ENCODE measurements at regions not wholly inside any gene's neighbourhood (a gene's known extent, or its start where the extent isn't known, plus 50 kb on each side); places are given as distances from the start of the nearest gene placed in this dataset.

- no peaks in the 10 kb centered on the region for H3K27me3 ChIP-seq (ENCODE audit: insufficient read depth, low read depth, low read length)
- TF ChIP-seq RAD21 (conservative IDR thresholded peaks at IDR 0.05) (no peak), SMC3 (conservative IDR thresholded peaks at IDR 0.05; ENCODE audit: poor library complexity) (no peak), POLR2AphosphoS5 (IDR thresholded peaks at IDR 0.05) (no peak), TAF1 (IDR thresholded peaks at IDR 0.05; ENCODE audit: low read depth) (no peak), EP300 (conservative IDR thresholded peaks at IDR 0.05; ENCODE audit: poor library complexity, severe bottlenecking) (no peak), MXI1 (conservative IDR thresholded peaks at IDR 0.05; ENCODE audit: poor library complexity, severe bottlenecking) (no peak), EZH2 (IDR thresholded peaks at IDR 0.05; ENCODE audit: borderline replicate concordance, insufficient read depth, low read length, poor library complexity, severe bottlenecking) (no peak)
- TF ChIP-seq, protein P1, sequence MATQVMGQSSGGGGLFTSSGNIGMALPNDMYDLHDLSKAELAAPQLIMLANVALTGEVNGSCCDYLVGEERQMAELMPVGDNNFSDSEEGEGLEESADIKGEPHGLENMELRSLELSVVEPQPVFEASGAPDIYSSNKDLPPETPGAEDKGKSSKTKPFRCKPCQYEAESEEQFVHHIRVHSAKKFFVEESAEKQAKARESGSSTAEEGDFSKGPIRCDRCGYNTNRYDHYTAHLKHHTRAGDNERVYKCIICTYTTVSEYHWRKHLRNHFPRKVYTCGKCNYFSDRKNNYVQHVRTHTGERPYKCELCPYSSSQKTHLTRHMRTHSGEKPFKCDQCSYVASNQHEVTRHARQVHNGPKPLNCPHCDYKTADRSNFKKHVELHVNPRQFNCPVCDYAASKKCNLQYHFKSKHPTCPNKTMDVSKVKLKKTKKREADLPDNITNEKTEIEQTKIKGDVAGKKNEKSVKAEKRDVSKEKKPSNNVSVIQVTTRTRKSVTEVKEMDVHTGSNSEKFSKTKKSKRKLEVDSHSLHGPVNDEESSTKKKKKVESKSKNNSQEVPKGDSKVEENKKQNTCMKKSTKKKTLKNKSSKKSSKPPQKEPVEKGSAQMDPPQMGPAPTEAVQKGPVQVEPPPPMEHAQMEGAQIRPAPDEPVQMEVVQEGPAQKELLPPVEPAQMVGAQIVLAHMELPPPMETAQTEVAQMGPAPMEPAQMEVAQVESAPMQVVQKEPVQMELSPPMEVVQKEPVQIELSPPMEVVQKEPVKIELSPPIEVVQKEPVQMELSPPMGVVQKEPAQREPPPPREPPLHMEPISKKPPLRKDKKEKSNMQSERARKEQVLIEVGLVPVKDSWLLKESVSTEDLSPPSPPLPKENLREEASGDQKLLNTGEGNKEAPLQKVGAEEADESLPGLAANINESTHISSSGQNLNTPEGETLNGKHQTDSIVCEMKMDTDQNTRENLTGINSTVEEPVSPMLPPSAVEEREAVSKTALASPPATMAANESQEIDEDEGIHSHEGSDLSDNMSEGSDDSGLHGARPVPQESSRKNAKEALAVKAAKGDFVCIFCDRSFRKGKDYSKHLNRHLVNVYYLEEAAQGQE (IDR thresholded peaks at IDR 0.05; ENCODE audit: borderline replicate concordance) = no peak
- TF ChIP-seq, protein P2, sequence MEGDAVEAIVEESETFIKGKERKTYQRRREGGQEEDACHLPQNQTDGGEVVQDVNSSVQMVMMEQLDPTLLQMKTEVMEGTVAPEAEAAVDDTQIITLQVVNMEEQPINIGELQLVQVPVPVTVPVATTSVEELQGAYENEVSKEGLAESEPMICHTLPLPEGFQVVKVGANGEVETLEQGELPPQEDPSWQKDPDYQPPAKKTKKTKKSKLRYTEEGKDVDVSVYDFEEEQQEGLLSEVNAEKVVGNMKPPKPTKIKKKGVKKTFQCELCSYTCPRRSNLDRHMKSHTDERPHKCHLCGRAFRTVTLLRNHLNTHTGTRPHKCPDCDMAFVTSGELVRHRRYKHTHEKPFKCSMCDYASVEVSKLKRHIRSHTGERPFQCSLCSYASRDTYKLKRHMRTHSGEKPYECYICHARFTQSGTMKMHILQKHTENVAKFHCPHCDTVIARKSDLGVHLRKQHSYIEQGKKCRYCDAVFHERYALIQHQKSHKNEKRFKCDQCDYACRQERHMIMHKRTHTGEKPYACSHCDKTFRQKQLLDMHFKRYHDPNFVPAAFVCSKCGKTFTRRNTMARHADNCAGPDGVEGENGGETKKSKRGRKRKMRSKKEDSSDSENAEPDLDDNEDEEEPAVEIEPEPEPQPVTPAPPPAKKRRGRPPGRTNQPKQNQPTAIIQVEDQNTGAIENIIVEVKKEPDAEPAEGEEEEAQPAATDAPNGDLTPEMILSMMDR (IDR thresholded peaks at IDR 0.05; ENCODE audit: poor library complexity, severe bottlenecking) = no peak
- no peak overlapping the region for H3K4me2 ChIP-seq (ENCODE audit: low read length)
These were observed 284.3 kb upstream of the FERMT1 start for GRCh38 chr20:6407163-6407562.

GRCh38 chr20:6401893-6402557 is 279.2 kb upstream of the FERMT1 start:
- no peaks in the 10 kb centered on the region for H4K20me1 ChIP-seq (ENCODE audit: insufficient read depth)
- H3K9me3 ChIP-seq (ENCODE audit: low read length) = no peaks in the 10 kb centered on the region
- H2AFZ ChIP-seq (ENCODE audit: low read depth, low read length) = no peak overlapping the region
- no peak overlapping the region for H3K27ac ChIP-seq (ENCODE audit: low read length)
- H3K4me2 ChIP-seq (ENCODE audit: low read length) = no peak overlapping the region
- no peaks in the 10 kb centered on the region for H3K27me3 ChIP-seq (ENCODE audit: insufficient read depth, low read depth, low read length)
- no peaks in the 10 kb centered on the region for H3K9me2 ChIP-seq (ENCODE audit: insufficient read depth, low read length)
- no peak overlapping the region for H3K4me3 ChIP-seq (ENCODE audit: low read length)
- TF ChIP-seq EZH2 (IDR thresholded peaks at IDR 0.05; ENCODE audit: borderline replicate concordance, insufficient read depth, low read length, poor library complexity, severe bottlenecking) (no peak), TAF1 (IDR thresholded peaks at IDR 0.05; ENCODE audit: low read depth) (no peak), POLR2AphosphoS5 (IDR thresholded peaks at IDR 0.05) (no peak), MXI1 (conservative IDR thresholded peaks at IDR 0.05; ENCODE audit: poor library complexity, severe bottlenecking) (no peak), RAD21 (conservative IDR thresholded peaks at IDR 0.05) (no peak), SMC3 (conservative IDR thresholded peaks at IDR 0.05; ENCODE audit: poor library complexity) (no peak)
- no peaks in the 10 kb centered on the region for H3K36me3 ChIP-seq (ENCODE audit: insufficient read depth, low read length)
- H3K9ac ChIP-seq (ENCODE audit: low read length) = no peak overlapping the region
- H3F3A ChIP-seq (ENCODE audit: insufficient read depth, low read length, poor library complexity, severe bottlenecking) = no peaks in the 10 kb centered on the region
- no peaks in the 10 kb centered on the region for H3K79me2 ChIP-seq (replicated peaks; ENCODE audit: insufficient read depth, low read length)

More at GRCh38 chr20:6407163-6407562, 284.3 kb upstream of the FERMT1 start:
- H3F3A ChIP-seq (ENCODE audit: insufficient read depth, low read length, poor library complexity, severe bottlenecking) = no peaks in the 10 kb centered on the region
- no peaks in the 10 kb centered on the region for H4K20me1 ChIP-seq (ENCODE audit: insufficient read depth)
- H3K9me3 ChIP-seq (ENCODE audit: low read length) = no peaks in the 10 kb centered on the region
- no peak overlapping the region for H3K4me3 ChIP-seq (ENCODE audit: low read length)
- H3K27ac ChIP-seq (ENCODE audit: low read length) = no peak overlapping the region
- no peaks in the 10 kb centered on the region for H3K9me2 ChIP-seq (ENCODE audit: insufficient read depth, low read length)
- no peak overlapping the region for H3K9ac ChIP-seq (ENCODE audit: low read length)
- no peak overlapping the region for H2AFZ ChIP-seq (ENCODE audit: low read depth, low read length)
- H3K79me2 ChIP-seq (replicated peaks; ENCODE audit: insufficient read depth, low read length) = no peaks in the 10 kb centered on the region
- no peaks in the 10 kb centered on the region for H3K36me3 ChIP-seq (ENCODE audit: insufficient read depth, low read length)
